Ishikawa (cell line): ENCODE measurements at regions not wholly inside any gene's neighbourhood (a gene's known extent, or its start where the extent isn't known, plus 50 kb on each side); places are given as distances from the start of the nearest gene placed in this dataset.

ENCODE experiments used
- CEBPB ChIP-seq: IDR thresholded peaks from 2 replicates; pipeline ENCODE4 v1.6.1; 2012
- CREB1 ChIP-seq: IDR thresholded peaks from 2 replicates; pipeline ENCODE4 v1.6.1; 2012; ENCODE audit warnings: low read depth
- EGR1 ChIP-seq: IDR thresholded peaks from 2 replicates; pipeline ENCODE4 v1.6.1; 2012
- EP300 ChIP-seq: IDR thresholded peaks from 2 replicates; pipeline ENCODE4 v1.6.1; 2012; ENCODE audit warnings: borderline replicate concordance
- FOXM1 ChIP-seq: IDR thresholded peaks from 2 replicates; pipeline ENCODE4 v1.6.1; 2012; ENCODE audit warnings: low read depth, borderline replicate concordance
- NFIC ChIP-seq: IDR thresholded peaks from 2 replicates; pipeline ENCODE4 v1.6.1; 2012
- RAD21 ChIP-seq: IDR thresholded peaks from 2 replicates; pipeline ENCODE4 v1.6.1; 2012; ENCODE audit warnings: low read depth
- TAF1 ChIP-seq: IDR thresholded peaks from 2 replicates; pipeline ENCODE4 v1.6.1; 2012; ENCODE audit warnings: low read depth, mild to moderate bottlenecking
- TCF12 ChIP-seq: IDR thresholded peaks from 2 replicates; pipeline ENCODE4 v1.6.1; 2012; ENCODE audit warnings: low read depth
- TEAD4 ChIP-seq: IDR thresholded peaks from 2 replicates; pipeline ENCODE4 v1.6.1; 2012
- USF1 ChIP-seq: IDR thresholded peaks from 2 replicates; pipeline ENCODE4 v1.6.1; 2012
- YY1 ChIP-seq: IDR thresholded peaks from 2 replicates; pipeline ENCODE4 v1.6.1; 2012; ENCODE audit warnings: low read depth
- ZBTB7A ChIP-seq: IDR thresholded peaks from 2 replicates; pipeline ENCODE4 v1.6.1; 2012; ENCODE audit warnings: low read depth
- TF ChIP-seq, protein P1 (sequence below): IDR thresholded peaks from 2 replicates; pipeline ENCODE4 v1.6.1; 2012; ENCODE audit warnings: low read depth, mild to moderate bottlenecking
- TF ChIP-seq, protein P2 (sequence below): IDR thresholded peaks from 2 replicates; pipeline ENCODE4 v1.6.1; 2012

- TF ChIP-seq NFIC (no peak), FOXM1 (no peak), EGR1 (no peak), TAF1 (no peak), EP300 (no peak), YY1 (no peak), ZBTB7A (no peak), RAD21 (no peak), TEAD4 (no peak), CEBPB (no peak), USF1 (no peak)
- TF ChIP-seq, protein P1, sequence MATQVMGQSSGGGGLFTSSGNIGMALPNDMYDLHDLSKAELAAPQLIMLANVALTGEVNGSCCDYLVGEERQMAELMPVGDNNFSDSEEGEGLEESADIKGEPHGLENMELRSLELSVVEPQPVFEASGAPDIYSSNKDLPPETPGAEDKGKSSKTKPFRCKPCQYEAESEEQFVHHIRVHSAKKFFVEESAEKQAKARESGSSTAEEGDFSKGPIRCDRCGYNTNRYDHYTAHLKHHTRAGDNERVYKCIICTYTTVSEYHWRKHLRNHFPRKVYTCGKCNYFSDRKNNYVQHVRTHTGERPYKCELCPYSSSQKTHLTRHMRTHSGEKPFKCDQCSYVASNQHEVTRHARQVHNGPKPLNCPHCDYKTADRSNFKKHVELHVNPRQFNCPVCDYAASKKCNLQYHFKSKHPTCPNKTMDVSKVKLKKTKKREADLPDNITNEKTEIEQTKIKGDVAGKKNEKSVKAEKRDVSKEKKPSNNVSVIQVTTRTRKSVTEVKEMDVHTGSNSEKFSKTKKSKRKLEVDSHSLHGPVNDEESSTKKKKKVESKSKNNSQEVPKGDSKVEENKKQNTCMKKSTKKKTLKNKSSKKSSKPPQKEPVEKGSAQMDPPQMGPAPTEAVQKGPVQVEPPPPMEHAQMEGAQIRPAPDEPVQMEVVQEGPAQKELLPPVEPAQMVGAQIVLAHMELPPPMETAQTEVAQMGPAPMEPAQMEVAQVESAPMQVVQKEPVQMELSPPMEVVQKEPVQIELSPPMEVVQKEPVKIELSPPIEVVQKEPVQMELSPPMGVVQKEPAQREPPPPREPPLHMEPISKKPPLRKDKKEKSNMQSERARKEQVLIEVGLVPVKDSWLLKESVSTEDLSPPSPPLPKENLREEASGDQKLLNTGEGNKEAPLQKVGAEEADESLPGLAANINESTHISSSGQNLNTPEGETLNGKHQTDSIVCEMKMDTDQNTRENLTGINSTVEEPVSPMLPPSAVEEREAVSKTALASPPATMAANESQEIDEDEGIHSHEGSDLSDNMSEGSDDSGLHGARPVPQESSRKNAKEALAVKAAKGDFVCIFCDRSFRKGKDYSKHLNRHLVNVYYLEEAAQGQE: no peak
These were observed 120.6 kb downstream of the NAV1 start for GRCh38 chr1:201659572-201659971.

DNA sequence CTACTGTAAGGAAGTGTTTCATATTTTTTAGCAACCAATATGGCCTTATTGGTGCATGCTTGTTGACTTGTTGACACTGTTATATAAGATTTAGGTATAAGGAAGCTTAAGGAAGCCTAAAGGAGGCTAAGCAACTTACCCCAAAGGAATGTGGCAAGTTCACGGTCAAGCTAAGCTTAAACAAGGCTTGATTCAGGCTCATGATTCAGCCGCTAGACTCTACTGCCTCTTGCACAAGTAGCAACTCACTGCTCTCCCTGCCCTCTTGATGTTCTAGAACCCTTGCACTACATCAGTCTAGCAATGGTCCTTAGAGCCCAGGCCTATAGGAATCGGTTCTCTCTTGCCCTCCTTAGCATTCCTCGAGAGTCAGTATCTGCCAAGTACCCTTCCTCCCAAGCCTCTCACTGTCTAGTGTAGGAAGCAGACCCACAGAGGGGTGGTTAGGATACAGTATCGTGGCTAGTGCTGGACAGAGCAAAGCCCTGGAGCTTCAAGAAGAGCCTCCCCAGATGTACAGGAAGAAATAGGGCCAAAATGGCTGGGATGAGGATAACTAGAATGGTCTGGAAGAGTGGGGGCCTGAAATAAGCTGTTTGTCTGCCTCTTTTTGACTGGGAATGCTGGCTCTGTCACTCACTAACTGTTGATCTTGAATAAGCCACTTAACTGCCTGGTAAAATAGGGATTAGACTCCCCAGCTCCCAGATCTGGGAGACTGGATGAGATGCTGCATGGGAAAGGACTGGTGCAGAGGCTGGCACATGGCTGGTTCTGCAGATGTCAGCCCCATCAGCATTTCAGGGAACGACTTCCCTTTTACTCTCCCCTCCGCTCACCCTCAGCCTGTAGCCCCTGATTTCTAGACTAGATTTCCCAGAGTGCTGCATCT lies 122.2 kb downstream of the NAV1 start:
- TF ChIP-seq ZBTB7A (no peak), EGR1 (no peak), TAF1 (no peak)
- TF ChIP-seq, protein P1: peak; percentile 56; the same call in 1 of the 2 replicates

GRCh38 chr1:201661823-201662359 lies 123.0 kb downstream of the NAV1 start:
- no peak for TF ChIP-seq TCF12
- TF ChIP-seq EP300: no peak
- no peak for TF ChIP-seq TEAD4
- no peak for TF ChIP-seq ZBTB7A
- TF ChIP-seq CEBPB: no peak
- no peak for TF ChIP-seq RAD21
- no peak for TF ChIP-seq YY1
- no peak for TF ChIP-seq NFIC
- TF ChIP-seq, protein P2, sequence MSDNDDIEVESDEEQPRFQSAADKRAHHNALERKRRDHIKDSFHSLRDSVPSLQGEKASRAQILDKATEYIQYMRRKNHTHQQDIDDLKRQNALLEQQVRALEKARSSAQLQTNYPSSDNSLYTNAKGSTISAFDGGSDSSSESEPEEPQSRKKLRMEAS: no peak
- TF ChIP-seq EGR1: no peak
- no peak for TF ChIP-seq FOXM1
- TF ChIP-seq, protein P1: no peak
- TF ChIP-seq USF1: no peak
- no peak for TF ChIP-seq CREB1
- TF ChIP-seq TAF1: no peak

DNA sequence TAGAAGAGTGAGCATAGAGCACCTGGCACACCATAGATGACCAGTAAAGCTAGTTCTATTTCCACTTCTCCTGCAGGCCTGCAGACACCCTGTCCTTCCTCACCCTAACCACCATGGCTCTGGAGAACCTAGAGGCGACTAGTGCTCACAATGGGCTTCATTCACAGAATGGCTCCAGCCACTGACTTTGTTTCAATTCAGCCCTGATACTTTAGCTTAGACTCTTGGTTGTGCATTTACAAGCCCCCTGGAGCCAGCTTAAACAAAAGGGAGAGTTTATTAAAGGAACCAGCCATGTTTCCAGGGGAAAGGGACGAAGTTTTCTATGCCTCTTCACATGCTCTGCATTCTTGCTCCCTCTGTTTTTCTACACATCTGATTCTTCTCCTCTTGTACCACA lies 123.7 kb downstream of the NAV1 start:
- no peak for TF ChIP-seq EGR1
- TF ChIP-seq USF1: no peak
- no peak for TF ChIP-seq TAF1
